ENCODE measurements at regions not wholly inside any gene's neighbourhood (a gene's known extent, or its start where the extent isn't known, plus 50 kb on each side); places are given as distances from the start of the nearest gene placed in this dataset.

DNA sequence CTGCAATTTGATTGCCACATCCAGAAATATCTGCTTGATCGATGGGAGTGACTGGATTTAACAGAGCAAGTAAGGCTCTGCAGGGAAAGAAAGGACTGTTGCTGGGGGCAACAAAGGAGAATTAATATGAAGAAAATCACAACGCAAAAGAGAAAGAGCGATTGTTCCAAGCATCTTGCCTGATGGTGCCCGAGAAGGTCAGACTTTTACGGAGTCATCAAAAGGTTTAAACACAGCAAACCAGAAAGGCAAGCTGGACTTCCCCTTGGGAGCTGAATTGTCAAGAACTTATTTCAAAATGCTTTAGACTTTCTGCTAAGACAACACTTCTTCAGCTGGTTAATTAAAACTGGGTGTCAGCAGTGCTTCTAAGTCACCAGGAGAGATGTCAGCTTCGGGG, 791.5 kb downstream of the MED13L start (continued):
- TF ChIP-seq, protein P1, sequence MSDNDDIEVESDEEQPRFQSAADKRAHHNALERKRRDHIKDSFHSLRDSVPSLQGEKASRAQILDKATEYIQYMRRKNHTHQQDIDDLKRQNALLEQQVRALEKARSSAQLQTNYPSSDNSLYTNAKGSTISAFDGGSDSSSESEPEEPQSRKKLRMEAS (IDR thresholded peaks at IDR 0.05) = no peak
- TF ChIP-seq MAFK (IDR thresholded peaks at IDR 0.05; ENCODE audit: low read depth, low read length) = no peak
- TF ChIP-seq CBX8 (IDR thresholded peaks at IDR 0.05; ENCODE audit: borderline replicate concordance, low read depth, low read length) = no peak

Data from H1 (cell line).